NCI-H128 (cell line): ENCODE measurements at regions not wholly inside any gene's neighbourhood (a gene's known extent, or its start where the extent isn't known, plus 50 kb on each side); places are given as distances from the start of the nearest gene placed in this dataset.
"Not testable (repeated sequence)": the region's sequence is repeated elsewhere in the genome, so short reads cannot be mapped to it uniquely, and the experiment has no call there.

Experiments used
- DNase-seq: peaks from one replicate; lab custom pipeline; 2025; ENCODE audit not compliant: unreplicated experiment; lab: John Stamatoyannopoulos, UW

GRCh38 chr3:81198216-81198615 lies 563.2 kb downstream of the GBE1 start:
- no peak for DNase-seq

- no peak for DNase-seq
Measured at GRCh38 chr3:81197386-81197785, 564.1 kb downstream of the GBE1 start.

GRCh38 chr3:81195478-81195877 lies 566.0 kb downstream of the GBE1 start:
- no peak for DNase-seq

- DNase-seq: no peak
Measured at GRCh38 chr3:81186412-81186811, 575.0 kb downstream of the GBE1 start.

- DNase-seq: not testable (repeated sequence)
Measured at GRCh38 chr3:81182086-81182875, 579.2 kb downstream of the GBE1 start.

GRCh38 chr3:81173514-81173913 lies 587.9 kb downstream of the GBE1 start:
- no peak for DNase-seq

- DNase-seq: no peak
Measured at GRCh38 chr3:81170298-81170697, 591.1 kb downstream of the GBE1 start.

GRCh38 chr3:81164806-81165205 lies 596.6 kb downstream of the GBE1 start:
- no peak for DNase-seq

GRCh38 chr3:81161851-81162250 lies 599.6 kb downstream of the GBE1 start:
- no peak for DNase-seq

- no peak for DNase-seq
Measured at GRCh38 chr3:81161100-81161499, 600.3 kb downstream of the GBE1 start.

- no peak for DNase-seq
Measured at GRCh38 chr3:81154611-81155143, 606.8 kb downstream of the GBE1 start.

GRCh38 chr3:81152156-81152555 lies 609.3 kb downstream of the GBE1 start:
- no peak for DNase-seq

GRCh38 chr3:81132995-81133394 lies 628.5 kb downstream of the GBE1 start:
- DNase-seq: no peak

- DNase-seq: no peak
Measured at GRCh38 chr3:81105789-81106488, 655.5 kb downstream of the GBE1 start.

GRCh38 chr3:81105206-81105605 lies 656.2 kb downstream of the GBE1 start:
- no peak for DNase-seq

- no peak for DNase-seq
Measured at GRCh38 chr3:81097889-81098288, 663.6 kb downstream of the GBE1 start.

GRCh38 chr3:81095956-81096355 lies 665.5 kb downstream of the GBE1 start:
- no peak for DNase-seq

- no peak for DNase-seq
Measured at GRCh38 chr3:81094986-81095385, 666.5 kb downstream of the GBE1 start.

- DNase-seq: no peak
Measured at GRCh38 chr3:81087607-81088006, 673.8 kb downstream of the GBE1 start.

- no peak for DNase-seq
Measured at GRCh38 chr3:81086348-81086747, 675.1 kb downstream of the GBE1 start.

GRCh38 chr3:81080608-81081007 lies 680.8 kb downstream of the GBE1 start:
- DNase-seq: no peak

- DNase-seq: no peak
Measured at GRCh38 chr3:81072591-81072990, 688.9 kb downstream of the GBE1 start.
